Prostate gland (tissue), 1 donor: ENCODE measurements at regions not wholly inside any gene's neighbourhood (a gene's known extent, or its start where the extent isn't known, plus 50 kb on each side); places are given as distances from the start of the nearest gene placed in this dataset.

Experiments
- POLR2A ChIP-seq: fragments of 450-650 bp; IDR thresholded peaks from one replicate; pipeline ENCODE4 v1.6.1; 2016; ENCODE audit warnings: antibody characterized with exemption, mild to moderate bottlenecking
- POLR2AphosphoS5 ChIP-seq: sonication (generic); formaldehyde crosslinking; IDR thresholded peaks from one replicate; pipeline ENCODE4 v1.6.1; 2017; ENCODE audit warnings: antibody characterized with exemption

GRCh38 chr3:170680593-170680992 lies 94.7 kb upstream of the SLC7A14 start:
- TF ChIP-seq POLR2A, result no peak
- TF ChIP-seq POLR2AphosphoS5, result no peak
